Muscle layer of duodenum (tissue), 2 donors: ENCODE measurements at regions not wholly inside any gene's neighbourhood (a gene's known extent, or its start where the extent isn't known, plus 50 kb on each side); places are given as distances from the start of the nearest gene placed in this dataset.

Experiments used
- H3K27ac ChIP-seq: one replicate; pipeline ENCODE4 v1.7.0; 2013; ENCODE audit warnings: mild to moderate bottlenecking, low read length
- H3K27me3 ChIP-seq: one replicate; pipeline ENCODE4 v1.7.0; 2013; ENCODE audit warnings: low read depth, mild to moderate bottlenecking, control low read depth, low read length
- H3K36me3 ChIP-seq, 2 donors: one replicate each; pipeline ENCODE4 v1.7.0; 2013; ENCODE audit warnings: low read length in 2 of 2, control low read depth in 1 of 2, mild to moderate bottlenecking in 1 of 2; ENCODE audit not compliant: insufficient read depth in 2 of 2, control insufficient read depth in 1 of 2
- H3K4me1 ChIP-seq, 2 donors: one replicate each; pipeline ENCODE4 v1.7.0; 2013; ENCODE audit warnings: low read length in 2 of 2, mild to moderate bottlenecking in 2 of 2, control low read depth in 1 of 2, moderate library complexity in 1 of 2; ENCODE audit not compliant: insufficient read depth in 2 of 2, control insufficient read depth in 1 of 2
- H3K4me3 ChIP-seq, 2 donors: one replicate each; pipeline ENCODE4 v1.7.0; 2013; ENCODE audit warnings: low read length in 2 of 2, low read depth in 1 of 2, mild to moderate bottlenecking in 1 of 2
- H3K9me3 ChIP-seq, 2 donors: one replicate each; pipeline ENCODE4 v1.7.0; 2013; ENCODE audit warnings: low read length in 2 of 2, control low read depth in 1 of 2, mild to moderate bottlenecking in 1 of 2; ENCODE audit not compliant: control insufficient read depth in 1 of 2
- donor health status: healthy.

DNA sequence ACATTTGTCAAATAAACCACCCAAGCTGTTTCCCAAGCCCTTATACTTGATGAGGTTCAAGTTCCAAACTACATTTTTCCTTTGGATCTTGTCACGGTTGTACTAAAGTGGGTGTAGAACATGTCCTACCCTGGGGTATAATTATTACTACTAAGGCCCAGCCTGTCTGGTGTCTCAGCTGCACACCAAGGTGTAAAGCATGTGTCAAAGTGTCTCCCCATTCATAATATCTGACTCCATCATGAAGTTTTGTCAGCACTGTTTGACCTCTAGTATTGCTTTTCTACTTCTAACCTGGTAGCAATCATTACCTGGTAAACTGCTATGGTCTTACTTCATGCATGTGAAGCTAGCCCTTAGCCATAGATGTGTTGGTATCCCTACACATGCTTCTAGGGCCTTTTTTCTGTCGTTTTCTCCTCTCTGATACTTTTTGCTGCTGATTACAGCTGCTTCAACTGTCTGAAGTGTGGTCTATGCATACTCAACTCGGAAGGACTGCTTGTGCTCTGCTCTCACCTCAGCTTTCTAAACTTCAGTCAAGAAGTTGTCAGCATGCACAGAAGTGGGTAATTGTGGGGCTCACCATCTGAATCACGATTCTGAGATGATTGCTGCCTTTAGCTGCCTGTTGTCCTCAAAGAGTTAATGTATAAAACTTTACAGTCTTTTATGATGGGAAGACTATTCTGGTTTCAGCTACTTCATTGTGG, 445.7 kb upstream of the TRIB2 start:
- Histone ChIP-seq H3K36me3 (no peaks in the 10 kb centered on the region), H3K27me3 (no peaks in the 10 kb centered on the region), H3K4me1 (no peaks in the 10 kb centered on the region), H3K4me3 (no peak overlapping the region), H3K27ac (no peak overlapping the region), H3K9me3 (no peaks in the 10 kb centered on the region)

DNA sequence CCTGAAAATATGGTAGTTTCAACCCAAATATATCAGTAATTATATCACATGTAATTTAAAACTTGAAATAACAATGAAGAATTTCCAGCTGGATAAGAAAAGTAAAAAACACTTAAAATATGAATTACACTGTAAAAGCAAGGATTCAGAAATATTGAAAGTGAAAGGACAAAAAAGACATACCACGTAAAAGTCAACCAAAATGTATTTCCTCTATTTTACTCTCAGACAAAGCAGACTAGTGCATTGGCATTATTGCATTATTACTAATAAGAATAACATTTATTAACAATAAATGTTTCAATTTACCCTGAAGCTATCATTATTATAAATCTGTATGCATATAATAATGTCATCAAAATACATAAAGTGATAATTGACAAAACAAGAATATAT, 445.1 kb upstream of the TRIB2 start:
- H3K4me3 ChIP-seq = no peak overlapping the region
- no peaks in the 10 kb centered on the region for H3K27me3 ChIP-seq
- no peaks in the 10 kb centered on the region for H3K4me1 ChIP-seq
- no peaks in the 10 kb centered on the region for H3K9me3 ChIP-seq
- H3K36me3 ChIP-seq = no peaks in the 10 kb centered on the region
- no peak overlapping the region for H3K27ac ChIP-seq

DNA sequence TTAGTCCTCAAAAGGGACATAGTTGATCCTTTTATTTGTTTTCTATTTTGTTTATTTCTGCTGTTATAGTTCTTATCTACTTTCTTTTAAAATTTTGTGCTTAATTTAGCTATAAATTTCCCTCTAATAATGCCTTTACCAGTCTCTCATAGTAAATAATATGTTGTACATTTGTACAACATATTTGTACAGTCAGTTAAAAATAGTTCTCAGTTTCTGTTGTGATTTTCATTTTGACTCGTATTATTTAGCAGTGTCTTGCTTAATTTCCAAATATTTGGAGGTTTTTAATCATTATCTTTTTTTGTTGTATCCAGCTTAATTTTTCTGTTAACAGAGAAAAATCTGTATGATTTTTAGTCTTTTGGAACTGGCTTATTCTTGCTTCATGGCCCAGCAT, 443.6 kb upstream of the TRIB2 start:
- Histone ChIP-seq H3K27ac (no peak overlapping the region), H3K27me3 (no peaks in the 10 kb centered on the region), H3K36me3 (no peaks in the 10 kb centered on the region), H3K4me3 (no peak overlapping the region), H3K9me3 (no peaks in the 10 kb centered on the region), H3K4me1 (no peaks in the 10 kb centered on the region)

DNA sequence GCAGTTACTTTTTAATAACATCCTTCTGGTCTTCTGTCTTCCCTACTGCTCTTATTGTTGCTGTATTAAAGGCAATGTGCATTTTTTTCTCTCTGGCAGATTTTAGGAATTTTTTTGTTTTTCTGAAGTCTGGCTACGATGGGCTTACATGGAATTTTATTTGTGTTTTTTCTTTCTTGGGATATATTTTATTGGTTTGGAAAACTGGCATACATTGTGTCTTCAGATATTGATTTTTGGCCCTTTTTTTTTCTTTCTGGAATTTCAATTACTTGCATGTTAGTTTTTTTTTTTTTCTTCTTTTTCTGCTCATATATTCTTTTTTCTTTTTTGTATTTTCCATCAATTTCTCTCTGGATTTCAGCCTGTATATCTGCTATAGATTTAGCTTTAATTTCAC, 442.1 kb upstream of the TRIB2 start:
- Histone ChIP-seq H3K9me3 (no peaks in the 10 kb centered on the region), H3K27me3 (no peaks in the 10 kb centered on the region), H3K27ac (no peak overlapping the region), H3K36me3 (no peaks in the 10 kb centered on the region), H3K4me3 (no peak overlapping the region), H3K4me1 (no peaks in the 10 kb centered on the region)

DNA sequence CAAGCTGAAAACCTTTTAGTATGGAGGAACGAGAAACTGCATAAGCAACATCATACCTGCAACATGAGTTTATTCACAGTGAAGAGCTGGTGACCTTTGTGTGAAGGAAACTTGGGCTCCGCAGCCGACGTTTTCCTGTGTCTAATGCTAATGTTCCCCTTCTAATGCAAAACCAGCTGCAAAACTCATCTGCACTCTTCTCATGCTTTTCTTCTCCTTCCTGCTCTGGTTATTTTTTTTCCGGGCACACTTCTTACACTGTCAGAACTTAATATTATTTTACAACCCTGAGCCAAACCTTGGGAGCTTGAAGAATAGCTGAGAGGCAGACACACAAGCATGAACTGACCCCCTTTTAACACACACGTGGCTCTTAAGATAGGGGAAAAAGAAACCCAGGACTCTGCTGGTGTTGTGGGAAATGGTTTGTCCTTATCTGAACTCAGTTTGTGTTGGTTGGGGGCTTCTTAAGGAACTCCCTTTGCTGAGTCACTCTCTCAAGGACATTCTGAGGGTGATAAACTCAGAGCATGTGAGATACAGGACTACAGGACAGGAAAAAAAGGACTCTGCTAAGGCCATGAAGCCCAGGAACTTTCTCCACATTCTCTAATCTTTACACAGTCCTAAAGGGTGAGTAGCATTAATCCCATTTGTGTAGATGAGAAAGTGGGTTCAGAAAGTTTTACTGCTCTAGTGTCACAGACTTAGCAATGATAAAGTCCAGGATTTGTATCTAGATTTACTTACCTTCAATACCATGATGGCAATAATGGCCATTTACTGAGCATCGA, 439.3 kb upstream of the TRIB2 start:
- H3K4me3 ChIP-seq = no peak overlapping the region
- H3K9me3 ChIP-seq = no peaks in the 10 kb centered on the region
- H3K36me3 ChIP-seq = no peaks in the 10 kb centered on the region
- no peaks in the 10 kb centered on the region for H3K4me1 ChIP-seq
- no peaks in the 10 kb centered on the region for H3K27me3 ChIP-seq
- no peak overlapping the region for H3K27ac ChIP-seq

DNA sequence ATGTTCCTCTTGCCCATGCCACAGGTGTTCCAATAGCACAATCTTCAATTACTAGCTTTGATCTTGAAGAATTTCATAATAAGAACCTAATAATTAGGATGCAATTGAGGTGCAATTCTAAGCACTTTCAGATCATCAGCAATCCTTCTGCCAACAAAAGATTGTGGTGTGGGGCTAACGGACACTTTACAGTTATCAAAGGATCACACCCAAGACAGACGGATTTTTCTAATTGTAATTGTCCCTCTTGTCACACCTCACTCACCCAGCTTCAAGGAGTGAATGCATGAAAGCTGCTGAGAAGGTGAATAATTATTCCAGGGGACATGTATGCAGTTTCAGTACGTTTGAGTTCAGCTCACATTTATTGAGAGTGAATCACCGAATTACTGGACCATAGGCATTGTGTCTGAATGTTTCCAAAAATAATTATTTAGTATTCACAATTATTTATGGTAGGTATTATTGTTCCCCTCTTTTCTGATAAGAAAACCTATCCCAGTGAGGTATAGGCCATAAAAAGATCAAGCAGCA, 438.5 kb upstream of the TRIB2 start:
- no peaks in the 10 kb centered on the region for H3K9me3 ChIP-seq
- no peaks in the 10 kb centered on the region for H3K36me3 ChIP-seq
- no peak overlapping the region for H3K27ac ChIP-seq
- H3K27me3 ChIP-seq = no peaks in the 10 kb centered on the region
- H3K4me1 ChIP-seq = no peaks in the 10 kb centered on the region
- no peak overlapping the region for H3K4me3 ChIP-seq

DNA sequence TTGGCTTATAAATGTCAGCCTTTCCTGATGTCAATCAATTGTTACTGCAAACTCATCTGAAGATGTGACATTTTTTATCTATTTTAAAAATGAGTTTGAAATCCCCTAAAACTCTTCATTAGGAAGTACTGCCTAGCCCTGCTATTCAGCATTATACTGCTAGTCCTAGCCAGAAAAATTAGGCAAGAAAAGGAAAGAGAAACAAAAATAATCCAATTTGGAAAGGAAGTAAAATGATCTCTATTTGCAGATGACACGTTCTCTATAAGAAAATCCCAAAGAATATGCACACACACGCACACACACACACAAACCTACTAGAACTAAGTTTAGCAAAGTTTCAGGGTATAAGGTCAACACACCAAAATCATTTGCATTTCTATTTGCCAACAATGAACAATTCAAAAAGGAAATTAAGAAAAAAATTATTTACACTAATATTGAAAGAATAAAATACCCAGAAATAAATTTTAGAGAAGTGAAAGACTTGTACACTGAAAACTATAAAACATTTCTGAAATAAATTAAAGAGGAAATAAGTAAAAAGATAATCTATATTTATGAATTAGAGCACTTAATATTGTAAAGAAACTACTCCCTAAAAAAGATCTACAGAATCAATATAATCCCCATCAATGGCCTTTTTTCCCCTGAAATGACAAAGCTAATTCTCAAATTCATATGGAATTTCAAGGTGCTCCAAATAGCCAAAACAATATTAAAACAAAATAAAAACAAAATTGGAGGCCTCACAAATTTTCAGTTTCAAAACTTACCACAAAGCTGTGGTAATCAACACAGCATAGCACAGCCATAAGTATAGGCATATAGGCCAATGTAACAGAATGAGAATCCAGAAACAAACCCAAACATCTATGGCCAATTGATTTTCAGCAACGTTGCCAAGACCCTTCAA, 433.7 kb upstream of the TRIB2 start:
- H3K27me3 ChIP-seq = no peaks in the 10 kb centered on the region
- peaks cover 0 to 2% of the 10 kb centered on the region in 2 donors for H3K4me1 ChIP-seq
- no peak overlapping the region for H3K27ac ChIP-seq
- H3K4me3 ChIP-seq = no peak overlapping the region
- no peaks in the 10 kb centered on the region for H3K36me3 ChIP-seq
- H3K9me3 ChIP-seq = no peaks in the 10 kb centered on the region

DNA sequence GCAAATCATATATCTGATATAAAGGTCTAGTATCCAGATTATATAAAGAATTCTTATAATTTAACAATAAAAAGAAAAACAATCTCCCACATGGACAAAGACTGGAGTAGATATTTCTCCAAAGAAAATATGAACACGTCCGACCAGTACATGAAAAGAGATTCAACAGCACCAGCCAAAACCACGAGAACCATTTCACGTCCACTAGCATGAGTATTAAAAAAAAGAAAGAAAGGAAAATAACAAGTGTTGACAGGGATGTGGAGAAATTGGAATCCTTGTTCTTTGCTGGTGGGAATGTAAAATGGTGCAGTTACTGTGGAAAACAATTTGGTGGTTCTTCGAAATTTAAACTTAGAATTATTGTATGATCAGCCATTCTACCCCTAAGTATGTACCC, 432.7 kb upstream of the TRIB2 start:
- Histone ChIP-seq H3K27me3 (no peaks in the 10 kb centered on the region), H3K9me3 (no peaks in the 10 kb centered on the region), H3K36me3 (no peaks in the 10 kb centered on the region), H3K4me3 (no peak overlapping the region), H3K4me1 (peaks cover 0 to 4% of the 10 kb centered on the region in 2 donors), H3K27ac (no peak overlapping the region)

DNA sequence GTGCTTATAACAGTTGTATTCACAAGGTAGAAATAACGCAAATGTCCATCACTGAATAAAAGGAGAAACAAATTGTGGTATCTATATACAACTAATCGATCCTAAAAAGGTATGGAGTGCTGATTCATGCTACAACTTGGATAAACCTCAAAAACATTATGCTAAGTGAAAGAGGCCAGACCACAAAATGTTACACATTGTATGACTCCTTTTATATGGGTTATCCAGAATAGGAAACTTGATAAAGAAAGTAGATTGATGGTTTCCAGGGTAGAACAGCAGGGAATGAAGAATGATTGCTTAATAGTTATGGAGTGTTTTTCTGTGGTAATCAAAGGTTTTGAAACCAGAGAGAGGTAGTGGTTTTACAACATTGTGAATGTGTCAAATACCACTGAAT, 432.2 kb upstream of the TRIB2 start:
- no peak overlapping the region for H3K27ac ChIP-seq
- no peaks in the 10 kb centered on the region for H3K36me3 ChIP-seq
- no peak overlapping the region for H3K4me3 ChIP-seq
- no peaks in the 10 kb centered on the region for H3K9me3 ChIP-seq
- no peaks in the 10 kb centered on the region for H3K27me3 ChIP-seq
- peaks cover 0 to 4% of the 10 kb centered on the region in 2 donors for H3K4me1 ChIP-seq

DNA sequence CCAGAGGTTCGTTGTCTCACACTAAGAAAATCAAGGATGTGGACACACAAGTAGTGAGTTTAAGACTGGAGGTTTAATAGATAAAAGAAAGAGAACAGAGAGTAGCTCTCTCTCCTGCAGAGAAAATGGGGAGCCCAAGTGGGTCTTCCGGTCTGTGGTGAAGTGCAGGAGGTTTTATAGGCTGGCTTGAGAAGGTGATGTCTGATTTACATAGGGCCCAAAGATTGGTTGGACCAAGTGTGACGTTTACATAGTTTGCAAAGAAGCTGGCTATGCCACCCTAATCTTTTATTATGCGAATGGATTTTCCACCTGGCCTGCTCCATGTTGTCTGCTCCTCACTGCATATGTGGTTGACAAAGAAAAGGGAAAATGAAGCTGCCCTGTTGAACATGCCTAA, 430.4 kb upstream of the TRIB2 start:
- no peaks in the 10 kb centered on the region for H3K27me3 ChIP-seq
- H3K36me3 ChIP-seq = no peaks in the 10 kb centered on the region
- H3K4me1 ChIP-seq = peaks cover 0 to 4% of the 10 kb centered on the region in 2 donors
- H3K4me3 ChIP-seq = no peak overlapping the region
- no peak overlapping the region for H3K27ac ChIP-seq
- H3K9me3 ChIP-seq = no peaks in the 10 kb centered on the region

DNA sequence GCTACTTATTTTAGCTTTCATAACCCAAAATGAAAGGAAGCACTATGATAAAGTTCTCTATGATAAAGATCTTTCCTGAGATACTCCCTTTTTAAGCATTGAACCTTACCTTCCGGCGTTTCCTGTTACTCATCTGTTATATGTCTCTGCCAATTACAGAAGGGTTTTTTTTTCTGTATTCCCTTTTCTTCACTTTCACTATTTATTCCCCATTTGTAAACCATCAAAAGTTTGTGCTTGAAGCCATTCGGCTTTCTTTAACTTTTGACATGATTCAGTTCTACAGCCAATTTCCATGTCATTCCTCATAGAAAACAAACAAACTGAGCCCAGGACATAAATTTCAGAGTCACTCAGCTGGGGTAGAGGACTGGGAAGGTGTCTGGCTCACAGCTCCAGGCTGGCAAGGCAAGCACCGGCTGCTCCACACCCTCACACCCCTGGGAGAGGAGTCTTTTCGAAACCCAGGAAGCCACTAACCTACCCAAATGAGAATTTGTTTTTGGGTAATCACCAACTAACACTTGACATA, 429.4 kb upstream of the TRIB2 start:
- Histone ChIP-seq H3K4me1 (peaks cover 0 to 4% of the 10 kb centered on the region in 2 donors), H3K36me3 (no peaks in the 10 kb centered on the region), H3K4me3 (no peak overlapping the region), H3K9me3 (no peaks in the 10 kb centered on the region), H3K27ac (no peak overlapping the region), H3K27me3 (no peaks in the 10 kb centered on the region)
